Hematopoietic multipotent progenitor cell (in vitro differentiated cells): ENCODE measurements at regions not wholly inside any gene's neighbourhood (a gene's known extent, or its start where the extent isn't known, plus 50 kb on each side); places are given as distances from the start of the nearest gene placed in this dataset.
"Not testable (repeated sequence)": the region's sequence is repeated elsewhere in the genome, so short reads cannot be mapped to it uniquely, and the experiment has no call there.

Experiments used
- DNase-seq, 3 donors: peaks; one replicate each; pipeline ENCODE4 v3.0.0-alpha.2; 2011 to 2015; ENCODE audit warnings: low read depth in 2 of 3, low spot score in 2 of 3

GRCh38 chr12:93977081-93977480 lies 171.3 kb upstream of the PLXNC1 start:
- no peak for DNase-seq

GRCh38 chr12:93978553-93978952 lies 169.8 kb upstream of the PLXNC1 start:
- no peak for DNase-seq

- peak in 2 of 3 donors; percentile 44 to 72 for DNase-seq
These were observed 169.2 kb upstream of the PLXNC1 start for GRCh38 chr12:93979189-93979588.

GRCh38 chr12:93980711-93981110 lies 167.7 kb upstream of the PLXNC1 start:
- no peak for DNase-seq

GRCh38 chr12:93981411-93981810 lies 167.0 kb upstream of the PLXNC1 start:
- no peak for DNase-seq

DNA sequence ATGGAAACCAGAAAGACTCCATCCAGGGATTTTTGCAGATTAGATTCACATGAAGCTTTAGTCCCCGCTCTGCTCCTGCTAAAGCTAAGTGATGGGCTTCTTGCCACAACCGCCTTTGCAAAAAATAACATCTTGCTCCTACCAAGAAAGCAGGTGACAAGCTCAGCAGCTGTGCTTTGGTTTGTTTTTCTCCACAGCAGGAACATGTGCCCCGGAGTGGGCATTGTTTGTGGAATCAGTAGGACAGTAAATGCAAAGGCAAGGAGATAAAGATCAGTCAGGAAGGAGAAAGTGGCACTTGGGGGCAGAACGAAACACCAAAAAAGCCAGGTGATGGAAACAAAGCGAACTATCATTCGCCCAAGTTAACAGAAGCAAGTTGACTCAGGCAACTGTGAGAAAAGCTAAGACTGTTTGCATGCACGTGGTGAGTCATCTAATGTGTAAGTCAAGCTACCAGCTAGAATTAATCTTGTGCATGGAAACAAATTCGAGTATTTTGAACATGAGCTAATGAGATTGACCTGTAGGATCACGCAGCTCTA lies 165.5 kb upstream of the PLXNC1 start:
- peak in 2 of 3 donors; percentile 39 to 61 for DNase-seq

DNA sequence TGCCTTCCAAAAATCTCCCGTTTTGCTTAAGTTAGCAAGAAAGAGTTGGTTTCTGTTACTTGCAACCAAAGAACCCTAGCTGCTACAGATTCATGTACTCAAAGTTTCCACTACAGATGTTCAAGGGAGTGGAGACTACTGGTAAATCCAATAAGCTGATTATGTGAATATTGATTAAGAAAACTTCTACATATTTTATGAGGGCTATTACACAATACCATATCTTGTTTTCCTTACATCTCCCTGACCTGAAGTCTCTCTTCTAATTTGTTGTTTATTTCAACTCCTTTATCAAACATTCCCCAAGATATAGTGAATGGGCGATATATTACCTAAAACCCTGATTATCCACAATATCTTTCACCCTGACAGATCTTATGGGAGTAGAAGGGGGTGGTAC lies 164.4 kb upstream of the PLXNC1 start:
- no peak for DNase-seq

GRCh38 chr12:93989949-93990348 lies 158.4 kb upstream of the PLXNC1 start:
- no peak for DNase-seq

GRCh38 chr12:93990832-93991803 lies 157.3 kb upstream of the PLXNC1 start:
- DNase-seq: peak in 1 of 3 donors; percentile 28

GRCh38 chr12:93991829-93992461 lies 156.4 kb upstream of the PLXNC1 start:
- DNase-seq: no peak

DNA sequence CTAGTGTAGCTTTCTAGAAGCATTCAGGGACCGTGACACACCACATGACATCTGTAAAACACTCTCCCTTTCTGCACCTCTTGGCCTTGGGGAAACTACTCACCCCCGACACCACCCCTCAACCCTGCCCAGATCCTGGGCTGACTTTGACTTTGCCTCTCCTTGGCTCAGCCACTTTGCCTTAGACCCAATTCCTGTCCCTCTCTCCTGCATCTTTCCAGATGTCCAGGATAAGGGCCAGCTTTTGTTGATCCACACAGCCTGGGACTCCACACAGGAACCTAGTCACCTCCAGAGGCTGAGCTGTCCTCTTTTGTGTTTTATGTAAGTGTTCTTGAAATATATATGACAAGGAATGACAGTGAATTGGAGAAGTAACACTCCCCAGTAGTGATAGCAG lies 153.7 kb upstream of the PLXNC1 start:
- DNase-seq: no peak

GRCh38 chr12:93996321-93996720 lies 152.1 kb upstream of the PLXNC1 start:
- DNase-seq: no peak

- DNase-seq: no peak
These were observed 146.7 kb upstream of the PLXNC1 start for GRCh38 chr12:94001691-94002090.

GRCh38 chr12:94002925-94003324 lies 145.5 kb upstream of the PLXNC1 start:
- not testable (repeated sequence) for DNase-seq

GRCh38 chr12:94007833-94008232 lies 140.5 kb upstream of the PLXNC1 start:
- peak in 1 of 3 donors; percentile 10 for DNase-seq

DNA sequence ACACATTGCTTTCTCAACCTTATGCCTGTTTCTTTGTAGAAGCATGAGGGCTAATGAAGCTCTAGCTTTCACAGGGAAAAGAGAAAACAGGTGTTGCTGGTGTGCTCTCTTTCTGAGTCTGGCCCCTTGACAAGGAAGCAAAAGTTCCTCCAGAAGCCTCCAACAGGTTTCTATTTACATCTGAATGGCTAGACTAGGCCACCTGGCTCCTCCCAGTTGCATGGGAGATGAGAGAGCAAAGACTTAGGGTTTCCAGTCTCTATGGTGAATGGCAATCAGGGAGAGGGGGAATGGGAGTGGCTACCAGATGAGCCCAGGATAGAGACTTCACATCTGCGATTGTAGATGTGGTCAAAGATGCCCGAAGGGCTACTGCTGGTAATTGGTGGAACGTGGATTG lies 138.1 kb upstream of the PLXNC1 start:
- no peak for DNase-seq

DNA sequence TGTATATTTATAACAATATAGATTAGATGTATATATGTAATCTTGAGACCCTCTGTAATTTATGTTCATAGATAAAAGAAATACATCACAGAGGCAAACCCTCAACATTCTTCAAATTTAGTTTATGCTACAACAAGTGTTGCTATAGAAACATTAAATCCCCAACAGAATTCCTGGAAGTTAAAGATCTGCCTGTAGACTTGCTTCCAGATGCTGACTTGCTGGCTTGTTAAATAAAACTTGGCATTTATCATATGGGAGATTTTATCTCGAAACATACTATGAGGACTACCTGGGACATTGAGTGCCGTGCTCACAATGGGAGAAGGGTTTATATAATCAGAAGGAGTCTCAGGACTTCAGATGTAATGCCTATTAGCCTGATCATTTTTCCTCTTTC lies 136.3 kb upstream of the PLXNC1 start:
- no peak for DNase-seq

- peak in 2 of 3 donors; percentile 10 to 87 for DNase-seq
These were observed 135.8 kb upstream of the PLXNC1 start for GRCh38 chr12:94012590-94012989.

- not testable (repeated sequence) for DNase-seq
These were observed 131.1 kb upstream of the PLXNC1 start for GRCh38 chr12:94017247-94017646.

- no peak for DNase-seq
These were observed 128.0 kb upstream of the PLXNC1 start for GRCh38 chr12:94020335-94020734.

- no peak for DNase-seq
These were observed 124.5 kb upstream of the PLXNC1 start for GRCh38 chr12:94023879-94024278.

- DNase-seq: no peak
These were observed 123.3 kb upstream of the PLXNC1 start for GRCh38 chr12:94025068-94025467.
